Chondrocyte (in vitro differentiated cells): ENCODE measurements at regions not wholly inside any gene's neighbourhood (a gene's known extent, or its start where the extent isn't known, plus 50 kb on each side); places are given as distances from the start of the nearest gene placed in this dataset.

ENCODE experiments used
- DNase-seq: peaks from one replicate; pipeline ENCODE4 v3.0.0; 2021; ENCODE audit warnings: mixed read lengths, low spot score
- H3K27ac Mint-ChIP-seq: one replicate; pipeline ENCODE4 v1.8.0; 2021; ENCODE audit warnings: mild to moderate bottlenecking, moderate library complexity, mixed read lengths; ENCODE audit not compliant: unreplicated experiment
- H3K27me3 Mint-ChIP-seq: 2 replicates; pipeline ENCODE4 v1.8.0; 2021; ENCODE audit warnings: low read depth, mixed read lengths
- H3K36me3 Mint-ChIP-seq: 2 replicates; pipeline ENCODE4 v1.8.0; 2021; ENCODE audit warnings: low read depth, mixed read lengths
- H3K4me1 Mint-ChIP-seq: 2 replicates; pipeline ENCODE4 v1.8.0; 2021; ENCODE audit warnings: low read depth, mild to moderate bottlenecking, mixed read lengths
- H3K4me3 Mint-ChIP-seq: one replicate; pipeline ENCODE4 v1.8.0; 2021; ENCODE audit warnings: mild to moderate bottlenecking, moderate library complexity, mixed read lengths; ENCODE audit not compliant: unreplicated experiment
- H3K9me3 Mint-ChIP-seq: 2 replicates; pipeline ENCODE4 v1.8.0; 2021; ENCODE audit warnings: low read depth, mixed read lengths
- CTCF ChIP-seq: fragments of 200-600 bp; sonication (generic); IDR thresholded peaks from 2 replicates; pipeline ENCODE4 v1.5.0; 2021; ENCODE audit warnings: antibody characterized with exemption, mild to moderate bottlenecking, moderate library complexity

DNA sequence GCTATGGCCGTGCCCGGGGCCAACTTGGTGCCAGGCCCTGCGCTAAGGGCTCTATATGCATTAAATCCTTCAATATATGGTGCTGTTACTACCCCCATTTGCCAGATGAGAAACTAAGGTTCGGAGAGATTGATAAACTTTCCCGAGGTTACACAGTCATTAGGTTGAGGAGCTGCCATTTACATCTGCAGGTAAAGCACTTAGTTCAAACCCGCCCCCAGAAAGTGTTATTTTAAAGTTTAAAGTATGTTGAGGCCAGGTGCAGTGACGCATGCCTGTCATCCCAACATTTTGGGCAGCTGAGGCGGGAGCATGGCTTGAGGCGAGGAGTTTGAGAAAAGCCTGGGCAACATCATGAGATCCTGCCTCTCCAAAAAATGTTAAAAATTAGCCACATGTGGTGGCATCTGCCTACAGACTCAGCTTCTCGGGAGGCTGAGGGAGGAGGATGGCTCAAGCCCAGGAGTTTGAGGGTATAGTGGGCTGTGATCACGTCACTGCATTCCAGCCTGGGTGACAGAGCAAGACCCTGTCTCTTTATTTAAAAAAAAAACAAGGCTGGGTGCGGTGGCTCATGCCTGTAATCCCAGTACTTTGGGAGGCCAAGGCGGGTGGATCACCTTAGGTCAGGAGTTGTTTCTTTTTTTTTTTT, 264.7 kb downstream of the PARN start:
- Mint-ChIP-seq H3K36me3 (no peaks in the 10 kb centered on the region), H3K4me3 (no peak overlapping the region)

DNA sequence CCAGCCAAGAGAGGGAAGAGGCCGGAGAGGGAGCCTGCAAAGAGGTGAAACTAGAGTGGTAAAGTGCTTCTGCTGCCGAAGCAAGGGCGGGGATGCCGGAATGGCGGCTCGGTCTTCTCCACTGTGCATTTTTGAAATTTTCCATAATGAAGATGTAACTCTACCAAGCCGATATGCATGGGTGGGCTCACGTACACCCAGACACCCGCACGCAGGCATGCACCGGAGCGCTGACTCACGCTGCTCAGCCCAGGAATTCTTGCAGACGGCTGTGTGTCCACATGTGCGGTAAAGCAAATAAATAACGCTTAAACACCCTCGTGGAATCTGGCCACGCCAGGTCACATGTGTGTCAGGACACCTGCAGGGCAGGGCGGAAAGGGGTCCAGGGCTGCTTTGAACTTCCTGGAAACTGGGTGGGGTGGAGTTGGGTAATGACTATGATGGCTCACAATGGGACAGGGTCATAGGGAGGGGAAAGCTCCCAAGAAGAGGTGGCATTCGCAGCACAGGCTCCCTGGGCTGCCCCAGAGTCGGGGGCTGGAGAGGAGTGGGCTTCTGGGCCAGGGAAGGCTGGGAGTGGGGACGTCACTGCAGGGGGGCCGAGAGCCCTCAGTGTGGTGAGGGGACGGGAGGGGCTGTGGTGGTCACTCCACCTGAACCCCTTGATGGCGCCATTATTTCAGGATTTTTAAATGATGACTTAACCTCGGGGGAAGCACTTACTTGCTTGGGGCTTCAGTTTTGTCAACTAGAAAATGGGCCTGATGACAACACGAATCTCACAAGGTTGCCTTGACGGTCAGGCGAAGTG, 265.5 kb downstream of the PARN start:
- DNase-seq = no peak
- no peaks in the 10 kb centered on the region for H3K36me3 Mint-ChIP-seq
- H3K4me3 Mint-ChIP-seq = peak overlapping the region; percentile 49

More for the DNA sequence above, 264.7 kb downstream of the PARN start:
- Mint-ChIP-seq H3K27ac (peak overlapping the region; percentile 86), H3K27me3 (no peaks in the 10 kb centered on the region), H3K9me3 (no peaks in the 10 kb centered on the region), H3K4me1 (peaks cover 32% of the 10 kb centered on the region)
- no peak for DNase-seq
- TF ChIP-seq CTCF = no peak

GRCh38 chr16:14364112-14364385, 266.0 kb downstream of the PARN start:
- H3K4me1 Mint-ChIP-seq = peaks cover 32% of the 10 kb centered on the region
- H3K27ac Mint-ChIP-seq = peak overlapping the region; percentile 86
- no peaks in the 10 kb centered on the region for H3K9me3 Mint-ChIP-seq
- H3K27me3 Mint-ChIP-seq = peaks cover 1% of the 10 kb centered on the region
- TF ChIP-seq CTCF = no peak
- no peak for DNase-seq
- H3K36me3 Mint-ChIP-seq = no peaks in the 10 kb centered on the region
- peak overlapping the region; percentile 49 for H3K4me3 Mint-ChIP-seq

More for the DNA sequence above, 265.5 kb downstream of the PARN start:
- no peaks in the 10 kb centered on the region for H3K9me3 Mint-ChIP-seq
- no peaks in the 10 kb centered on the region for H3K27me3 Mint-ChIP-seq
- H3K27ac Mint-ChIP-seq = peak overlapping the region; percentile 86
- TF ChIP-seq CTCF = peak; percentile 35
- H3K4me1 Mint-ChIP-seq = peaks cover 32% of the 10 kb centered on the region

DNA sequence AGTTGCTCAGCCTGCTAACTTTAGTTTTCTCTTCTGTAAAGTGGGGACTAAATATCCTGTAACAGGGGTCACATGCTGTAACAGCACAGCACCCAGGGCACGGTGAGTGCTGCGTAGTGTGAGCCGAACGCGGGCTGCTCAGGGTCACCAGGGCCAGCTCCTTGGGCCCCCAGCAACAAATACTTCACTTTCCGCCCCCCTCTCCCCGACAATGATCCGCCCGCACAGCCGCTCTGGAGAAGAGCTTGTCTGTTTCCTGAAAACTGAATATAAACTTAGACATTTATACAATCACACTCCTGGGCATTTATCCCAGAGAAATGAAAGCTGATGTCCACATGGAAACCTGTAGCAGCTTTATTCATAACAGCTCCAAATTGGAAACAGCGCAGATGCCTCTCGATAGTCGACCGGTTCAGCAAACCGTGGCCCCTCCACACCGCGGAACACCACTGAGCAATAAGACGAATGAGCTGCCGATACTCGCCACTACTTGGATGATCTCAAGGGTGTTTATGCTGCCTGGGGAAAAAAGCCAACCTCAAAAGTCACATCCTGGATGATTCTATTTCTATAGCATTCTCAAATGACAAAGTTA, 267.2 kb downstream of the PARN start:
- peaks cover 2% of the 10 kb centered on the region for H3K27me3 Mint-ChIP-seq
- H3K9me3 Mint-ChIP-seq = no peaks in the 10 kb centered on the region
- no peak for TF ChIP-seq CTCF
- no peak for DNase-seq
- H3K4me3 Mint-ChIP-seq = no peak overlapping the region
- H3K27ac Mint-ChIP-seq = peak overlapping the region; percentile 52
- H3K36me3 Mint-ChIP-seq = no peaks in the 10 kb centered on the region
- H3K4me1 Mint-ChIP-seq = peaks cover 32% of the 10 kb centered on the region

DNA sequence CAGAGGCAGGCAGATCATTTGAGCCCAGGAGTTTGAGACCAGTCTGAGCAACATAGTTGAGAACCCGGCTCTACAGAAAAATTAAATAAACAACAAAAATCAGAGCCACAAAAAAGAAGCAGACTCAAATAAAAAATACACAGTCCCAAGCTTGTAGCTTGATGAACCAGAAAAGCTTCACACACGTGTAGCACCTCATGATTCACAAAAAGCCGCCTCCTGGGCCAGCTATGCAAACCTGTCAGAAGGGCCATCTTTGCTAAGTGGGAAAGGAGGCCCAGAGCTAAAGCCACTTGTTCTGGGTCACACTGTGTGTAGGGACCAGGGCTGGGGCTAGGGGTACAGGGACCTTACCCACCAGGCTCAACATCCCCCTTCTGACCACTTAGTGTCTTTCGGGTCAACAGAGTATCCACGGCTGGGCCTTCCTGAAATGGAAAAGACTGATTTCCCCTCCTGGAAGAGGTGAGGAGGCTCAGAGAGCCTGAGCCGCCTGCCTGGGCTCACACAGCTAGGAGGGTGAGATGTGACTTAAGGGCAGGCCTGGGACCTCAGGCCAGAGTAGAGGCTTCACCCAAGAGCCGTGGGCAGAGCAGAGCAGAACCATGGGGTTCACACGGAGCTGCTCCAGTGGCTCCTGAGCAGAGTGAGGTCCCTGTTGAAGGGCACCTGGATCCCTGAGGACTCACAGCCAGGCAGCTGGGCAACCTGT, 269.6 kb downstream of the PARN start:
- TF ChIP-seq CTCF = no peak
- Mint-ChIP-seq H3K4me1 (peaks cover 29% of the 10 kb centered on the region), H3K27ac (no peak overlapping the region), H3K27me3 (peaks cover 2% of the 10 kb centered on the region), H3K4me3 (no peak overlapping the region), H3K36me3 (no peaks in the 10 kb centered on the region), H3K9me3 (no peaks in the 10 kb centered on the region)
- no peak for DNase-seq
